GM12878 (cell line): ENCODE measurements at regions not wholly inside any gene's neighbourhood (a gene's known extent, or its start where the extent isn't known, plus 50 kb on each side); places are given as distances from the start of the nearest gene placed in this dataset.

Source experiments
- ATAC-seq: fragments of 200-7000 bp; cut with Tn5 transposase; 3 replicates; pipeline ENCODE4 v1.9.1; 2020; ENCODE audit warnings: mild to moderate bottlenecking, moderate library complexity
- BruUV-seq: library from RNA; stranded (reverse); fragments of 400-500 nt; replicated peaks from 2 replicates; lab custom pipeline; 2021; lab: Mats Ljungman, UMichigan
- CTCF ChIA-PET: fragments of 300-600 bp; sonication (Branson Sonifier 250); formaldehyde crosslinking; extraction: SDS; loops from one replicate; lab custom pipeline; 2021; ENCODE audit warnings: inconsistent platforms; lab: Yijun Ruan, JAX
- POLR2A ChIA-PET: fragments of 350-600 bp; formaldehyde crosslinking; extraction: SDS; loops from one replicate; lab custom pipeline; 2021; ENCODE audit warnings: inconsistent platforms; lab: Charles Lee
- RAD21 ChIA-PET: fragments of 300-600 bp; sonication (Branson Sonifier 250); formaldehyde crosslinking; loops from one replicate; lab custom pipeline; 2023; ENCODE audit warnings: antibody characterized with exemption; ENCODE audit not compliant: unreplicated experiment; lab: Charles Lee
- SMC1A ChIA-PET: fragments of 300-600 bp; sonication (Branson Sonifier 250); formaldehyde crosslinking; loops from one replicate; lab custom pipeline; 2023; ENCODE audit not compliant: unreplicated experiment, uncharacterized antibody; lab: Charles Lee
- DNase-seq: peaks from one replicate; pipeline ENCODE4 v3.0.0-alpha.2; 2011; ENCODE audit warnings: low read depth, low spot score
- FAIRE-seq: peaks from 3 replicates; lab custom pipeline; 2011; peaks lifted over from hg19 to GRCh38; lab: Jason Lieb, UNC
- H2AFZ ChIP-seq: 2 replicates; pipeline ENCODE4 v1.6.0; 2011; ENCODE audit warnings: low read depth, low read length, control low read depth; ENCODE audit not compliant: control insufficient read depth
- H3K27ac ChIP-seq: 2 replicates; pipeline ENCODE4 v1.5.1; 2011; ENCODE audit warnings: control low read depth; ENCODE audit not compliant: control insufficient read depth, insufficient read depth
- H3K27me3 ChIP-seq, 2 experiments: replicated peaks in 1 of 2; 2 replicates each; pipeline versions ENCODE4 v1.6.0 to v1.6.1; 2011; ENCODE audit warnings: low read length in 1 of 2; ENCODE audit not compliant: control insufficient read depth in 2 of 2, insufficient read depth in 2 of 2
- H3K36me3 ChIP-seq, 2 experiments: 2 replicates each; pipeline ENCODE4 v1.5.1; 2011; ENCODE audit warnings: low read length in 1 of 2; ENCODE audit not compliant: control insufficient read depth in 2 of 2, insufficient read depth in 2 of 2
- H3K4me1 ChIP-seq: 2 replicates; pipeline ENCODE4 v1.6.1; 2011; ENCODE audit warnings: mild to moderate bottlenecking, low read length, moderate library complexity, mixed read lengths; ENCODE audit not compliant: control insufficient read depth, insufficient read depth
- H3K4me2 ChIP-seq: 2 replicates; pipeline ENCODE4 v1.6.0; 2011; ENCODE audit warnings: control low read depth; ENCODE audit not compliant: control insufficient read depth, insufficient read depth
- H3K4me3 ChIP-seq: fragments of 200-600 bp; sonication (generic); 2 replicates; pipeline ENCODE4 v1.5.1; 2016
- H3K79me2 ChIP-seq: 2 replicates; pipeline ENCODE4 v1.6.0; 2011; ENCODE audit warnings: low read length; ENCODE audit not compliant: control insufficient read depth, insufficient read depth
- H3K9ac ChIP-seq: 2 replicates; pipeline ENCODE4 v1.8.0; 2011; ENCODE audit warnings: low read length, control low read depth, mixed read lengths; ENCODE audit not compliant: control insufficient read depth, insufficient read depth
- H3K9me3 ChIP-seq: replicated peaks from 3 replicates; pipeline ENCODE4 v1.5.1; 2011; ENCODE audit warnings: mild to moderate bottlenecking, low read length; ENCODE audit not compliant: control insufficient read depth, insufficient read depth
- H4K20me1 ChIP-seq: 2 replicates; pipeline ENCODE4 v1.6.0; 2011; ENCODE audit not compliant: control insufficient read depth, insufficient read depth
- BCLAF1 ChIP-seq: fragments of 450-650 bp; IDR thresholded peaks from 2 replicates; pipeline ENCODE4 v1.6.1; 2017; ENCODE audit warnings: antibody characterized with exemption, mild to moderate bottlenecking, moderate library complexity
- CHD4 ChIP-seq: fragments of 200-600 bp; sonication (generic); IDR thresholded peaks from 2 replicates; pipeline ENCODE4 v1.6.1; 2016; ENCODE audit warnings: mild to moderate bottlenecking
- CREB1 ChIP-seq: IDR thresholded peaks from 2 replicates; pipeline ENCODE4 v1.6.1; 2012; ENCODE audit warnings: low read depth, mild to moderate bottlenecking, inconsistent platforms
- FOS ChIP-seq: IDR thresholded peaks from 3 replicates; pipeline ENCODE4 v1.6.1; 2011; ENCODE audit warnings: borderline replicate concordance; ENCODE audit not compliant: insufficient read length; ENCODE audit errors: extremely low read depth
- KLF5 ChIP-seq: fragments of 450-650 bp; IDR thresholded peaks from 2 replicates; pipeline ENCODE4 v1.6.1; 2014; ENCODE audit warnings: mild to moderate bottlenecking; ENCODE audit not compliant: partially characterized antibody
- NR2C1 ChIP-seq: fragments of 450-650 bp; IDR thresholded peaks from 2 replicates; pipeline ENCODE4 v1.6.1; 2017; ENCODE audit warnings: antibody characterized with exemption, mild to moderate bottlenecking, moderate library complexity
- RAD51 ChIP-seq: fragments of 450-650 bp; IDR thresholded peaks from 2 replicates; pipeline ENCODE4 v1.6.1; 2016; ENCODE audit warnings: moderate library complexity, mild to moderate bottlenecking, inconsistent platforms
- SMC3 ChIP-seq: IDR thresholded peaks from 2 replicates; pipeline ENCODE4 v1.6.1; 2011; ENCODE audit warnings: low read length, improper control_type of control experiment, borderline replicate concordance
- STAT3 ChIP-seq: IDR thresholded peaks from 2 replicates; pipeline ENCODE4 v1.6.1; 2011; ENCODE audit warnings: low read depth, low read length, improper control_type of control experiment
- SUPT20H ChIP-seq: IDR thresholded peaks from 2 replicates; pipeline ENCODE4 v1.6.1; 2011; ENCODE audit warnings: low read depth, mild to moderate bottlenecking, low read length, moderate library complexity, borderline replicate concordance; ENCODE audit not compliant: control insufficient read depth
- TBL1XR1 ChIP-seq: IDR thresholded peaks from 2 replicates; pipeline ENCODE4 v1.6.1; 2012; ENCODE audit warnings: low read depth, low read length, improper control_type of control experiment
- WGBS: methylation state at CpG from one replicate; pipeline ENCODE4 v1.1.6; 2016; ENCODE audit warnings: low lambda C conversion rate; ENCODE audit not compliant: insufficient replicate concordance, insufficient coverage; ENCODE audit errors: missing lambda C conversion rate; 5-methylcytosine and 5-hydroxymethylcytosine counted together
- in situ Hi-C: fragments of 300-500 bp; cut with MboI; formaldehyde crosslinking; loops from 9 replicates; pipeline ENCODE4 v1.14.3; 2018; ENCODE audit warnings: mixed read lengths
- intact Hi-C: fragments of 100-400 bp; cut with micrococcal nuclease; formaldehyde crosslinking; loops from one replicate; pipeline ENCODE4 v1.14.2; 2022; ENCODE audit not compliant: unreplicated experiment

GRCh38 chrX:38916801-38917200, 115.5 kb downstream of the MID1IP1 start:
- RAD21 ChIA-PET = interaction anchor here (1.7 to 1.8 kb wide), 2 partner anchors 20 to 35 kb away, joined by 4 to 6 read pairs; no protein-coding TSS in a partner anchor
- Histone ChIP-seq H3K4me3 (no peak overlapping the region), H2AFZ (no peak overlapping the region), H4K20me1 (no peaks in the 10 kb centered on the region), H3K4me1 (no peaks in the 10 kb centered on the region), H3K36me3 (no peaks in the 10 kb centered on the region), H3K27ac (no peak overlapping the region), H3K4me2 (no peak overlapping the region), H3K79me2 (no peaks in the 10 kb centered on the region), H3K9ac (no peak overlapping the region), H3K27me3 (no peaks in the 10 kb centered on the region), H3K9me3 (no peaks in the 10 kb centered on the region; the same call in 2 of the 3 replicates)
- WGBS = 45% methylated on average over 6 of the region's 6 CpGs
- DNase-seq (no peak), FAIRE-seq (no peak), ATAC-seq (no peak)
- in situ Hi-C loops (no loop called here), intact Hi-C loops (no loop called here)
- POLR2A ChIA-PET = no interaction called here
- TF ChIP-seq SUPT20H = no peak
- no peak for TF ChIP-seq CHD4
- no peak for TF ChIP-seq CREB1
- TF ChIP-seq NR2C1 = no peak
- no peak for TF ChIP-seq TBL1XR1
- no peak for TF ChIP-seq FOS
- TF ChIP-seq RAD51 = no peak
- no peak for TF ChIP-seq KLF5
- TF ChIP-seq BCLAF1 = no peak
- no peak for TF ChIP-seq SMC3
- TF ChIP-seq STAT3 = no peak
- CTCF ChIA-PET = interaction anchor here (1.0 to 1.3 kb wide), 2 partner anchors 25 to 253 kb away, joined by 3 read pairs; no protein-coding TSS in a partner anchor
- SMC1A ChIA-PET = interaction anchor here (0.9 to 1.3 kb wide), 4 partner anchors 8 to 114 kb away, joined by 3 to 4 read pairs (median 4); no protein-coding TSS in a partner anchor
- no TSS peak for BruUV-seq
